ENCODE measurements at regions not wholly inside any gene's neighbourhood (a gene's known extent, or its start where the extent isn't known, plus 50 kb on each side); places are given as distances from the start of the nearest gene placed in this dataset.

DNA sequence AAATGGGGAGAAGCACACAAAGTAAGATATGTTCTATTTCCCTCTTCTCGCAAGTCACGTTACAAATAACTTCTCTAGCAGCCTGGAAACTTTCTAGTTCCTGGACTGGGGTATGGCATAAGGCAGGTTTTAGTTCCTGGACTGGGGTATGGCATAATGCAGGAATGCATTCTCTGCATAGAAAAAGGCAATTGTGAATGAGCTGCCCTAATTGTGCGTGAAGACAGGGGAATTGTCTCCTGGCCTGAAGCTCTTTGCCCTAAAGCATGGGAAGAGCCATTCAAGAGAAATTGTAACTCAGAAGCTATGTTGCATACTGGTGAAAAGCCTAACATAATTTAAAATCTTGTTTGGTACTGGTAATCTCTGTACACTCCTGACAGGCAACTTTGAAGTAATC, 54.3 kb upstream of the CBLB start:
- DNase-seq (ENCODE audit: low spot score), result no peak

DNA sequence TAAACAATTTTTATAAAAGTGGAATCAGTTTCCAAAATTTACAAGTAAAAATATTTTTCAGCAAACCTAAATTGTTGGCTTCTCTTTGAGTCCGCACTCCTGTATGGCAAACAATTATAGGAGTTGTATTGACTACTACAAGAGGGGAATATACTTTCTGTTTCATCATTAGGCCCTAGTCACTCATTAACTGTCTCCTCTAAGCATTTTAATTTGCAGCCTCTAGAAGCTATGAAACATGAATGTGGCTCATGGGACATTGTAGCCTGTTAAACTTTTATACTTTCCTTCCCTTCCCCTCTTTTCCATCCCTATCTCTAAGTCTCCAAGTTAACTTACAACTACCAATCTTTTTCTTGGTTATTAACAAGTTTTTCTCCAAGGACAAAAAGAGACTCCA, 58.9 kb upstream of the CBLB start:
- no peak for DNase-seq (ENCODE audit: low spot score)

DNA sequence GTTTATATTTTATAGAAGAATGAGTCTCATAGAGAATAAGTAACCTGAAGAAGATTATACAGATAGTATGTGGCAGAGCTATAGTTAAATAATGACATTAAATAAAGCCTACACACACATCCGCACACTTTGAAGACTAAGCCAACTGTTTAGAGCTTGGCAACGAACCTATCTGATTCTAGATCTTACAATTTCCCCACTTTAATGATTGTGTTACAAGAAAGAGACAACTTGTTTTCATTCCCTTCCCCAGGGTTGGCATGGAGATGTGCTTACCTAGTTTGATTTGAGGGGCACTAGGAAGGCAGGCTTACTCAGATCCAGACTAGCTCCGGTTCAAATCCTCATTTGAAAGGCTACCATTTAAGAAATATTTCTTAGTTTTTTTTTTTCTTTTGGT, 61.9 kb upstream of the CBLB start:
- no peak for DNase-seq (ENCODE audit: low spot score)

DNA sequence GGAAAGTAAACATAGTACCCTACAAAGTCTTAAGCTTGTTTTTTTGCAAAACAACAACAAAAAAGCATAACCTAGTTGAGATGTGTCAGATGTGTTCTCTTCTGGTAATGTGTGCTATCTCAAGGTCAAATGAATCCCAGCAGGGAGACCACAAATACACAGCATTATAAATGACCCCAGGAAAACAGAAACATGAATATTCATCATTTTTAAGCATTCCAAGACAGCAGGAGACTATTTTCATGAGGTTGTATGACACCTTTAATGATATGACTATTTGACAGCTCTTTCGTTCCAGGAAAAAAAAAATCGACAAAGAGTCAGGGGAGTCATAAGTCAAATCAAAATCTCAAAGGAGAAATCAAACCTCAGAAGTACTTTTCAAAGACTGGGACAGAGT, 62.7 kb upstream of the CBLB start:
- no peak for DNase-seq (ENCODE audit: low spot score)

DNA sequence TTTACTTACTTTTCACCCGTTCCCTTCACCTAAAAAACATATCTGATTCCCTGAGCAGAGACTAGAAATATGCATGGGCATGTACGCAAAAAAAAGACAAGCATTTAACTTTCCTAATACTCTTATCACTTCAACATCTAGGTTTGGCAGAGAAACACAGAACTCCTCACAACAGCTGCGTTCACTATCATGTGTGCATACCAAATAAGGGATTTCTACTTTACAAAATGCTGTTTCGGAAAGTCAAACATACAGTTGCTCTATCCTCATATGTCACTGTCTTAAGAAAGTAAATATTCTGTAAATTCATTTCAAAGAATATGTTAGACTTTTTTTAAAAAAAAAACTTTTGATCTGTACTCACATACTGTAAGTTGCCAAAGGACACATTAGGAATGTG, 65.1 kb upstream of the CBLB start:
- no peak for DNase-seq (ENCODE audit: low spot score)

DNA sequence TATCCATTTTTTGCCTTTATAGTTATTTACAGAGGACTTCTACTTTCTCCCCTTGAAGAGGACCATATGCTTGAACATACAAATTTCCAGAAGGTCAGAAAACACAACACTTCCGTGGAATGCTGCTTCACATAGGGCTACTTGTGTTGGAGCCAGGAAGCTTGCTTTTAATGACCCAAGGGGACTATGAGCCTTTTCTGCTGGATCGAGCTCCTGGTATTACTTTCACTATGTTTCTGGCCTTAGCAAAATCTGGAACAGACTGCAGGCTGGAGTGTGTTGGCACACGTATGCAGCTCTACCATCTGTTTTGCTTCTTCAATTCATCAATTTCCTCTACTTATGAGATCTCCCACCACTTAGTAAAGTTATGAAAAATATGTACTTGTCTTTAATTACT, 69.3 kb upstream of the CBLB start:
- no peak for DNase-seq (ENCODE audit: low spot score)

DNA sequence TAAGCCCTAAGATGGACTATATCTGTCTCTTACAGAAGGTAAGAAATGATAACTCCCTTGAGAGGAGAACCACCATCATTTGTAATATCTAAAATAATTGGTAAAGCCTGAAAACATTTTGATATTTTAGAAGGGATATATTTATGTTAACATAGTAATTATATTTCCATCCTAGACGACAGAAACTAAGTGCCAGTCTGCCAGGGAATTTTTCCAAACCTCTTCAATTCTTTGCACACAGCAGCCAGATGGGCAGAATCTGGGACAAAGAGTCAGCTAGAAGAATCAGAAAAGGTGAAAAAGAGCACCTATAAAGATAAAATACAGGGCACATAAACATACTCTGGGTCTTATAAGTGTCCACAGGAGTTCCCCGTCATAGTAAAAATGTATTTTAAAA, 70.0 kb upstream of the CBLB start:
- no peak for DNase-seq (ENCODE audit: low spot score)

DNA sequence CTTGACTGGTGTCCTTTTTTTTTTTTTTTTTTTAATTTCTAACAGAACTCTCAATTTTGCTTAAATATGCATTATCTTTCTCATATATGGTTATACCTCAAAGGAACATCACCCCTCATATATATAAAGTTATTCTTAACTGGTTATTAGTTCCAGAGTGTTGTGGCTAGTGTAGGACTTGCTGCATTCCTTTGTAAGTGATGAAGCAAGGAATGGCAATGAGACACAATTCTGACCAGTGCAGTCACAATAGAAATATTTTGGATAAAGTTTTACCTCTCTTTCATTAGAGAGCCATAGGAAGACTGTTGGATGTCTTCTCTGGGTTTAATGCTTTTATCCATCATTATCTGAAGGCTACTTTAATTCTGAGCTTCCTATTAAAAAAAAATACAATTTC, 75.5 kb upstream of the CBLB start:
- no peak for DNase-seq (ENCODE audit: low spot score)

DNA sequence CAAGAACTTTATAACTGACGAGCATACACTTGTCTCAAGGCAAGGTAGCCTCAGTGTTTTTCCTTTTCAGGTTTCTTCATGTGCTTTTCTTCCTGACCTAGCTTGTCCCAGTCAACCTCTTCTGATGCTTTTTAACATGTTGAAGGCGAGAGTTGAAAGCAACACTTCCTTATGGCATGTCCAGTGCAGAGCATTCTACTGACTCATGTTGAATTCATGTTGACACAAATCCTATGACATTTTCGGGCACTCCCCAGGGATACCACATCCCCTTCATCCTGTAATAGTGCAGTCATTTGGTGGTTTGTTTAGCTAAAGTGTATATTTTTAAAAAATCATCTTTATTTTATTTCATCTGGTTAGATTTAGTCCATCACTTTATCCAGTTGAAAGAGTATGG, 75.9 kb upstream of the CBLB start:
- no peak for DNase-seq (ENCODE audit: low spot score)

DNA sequence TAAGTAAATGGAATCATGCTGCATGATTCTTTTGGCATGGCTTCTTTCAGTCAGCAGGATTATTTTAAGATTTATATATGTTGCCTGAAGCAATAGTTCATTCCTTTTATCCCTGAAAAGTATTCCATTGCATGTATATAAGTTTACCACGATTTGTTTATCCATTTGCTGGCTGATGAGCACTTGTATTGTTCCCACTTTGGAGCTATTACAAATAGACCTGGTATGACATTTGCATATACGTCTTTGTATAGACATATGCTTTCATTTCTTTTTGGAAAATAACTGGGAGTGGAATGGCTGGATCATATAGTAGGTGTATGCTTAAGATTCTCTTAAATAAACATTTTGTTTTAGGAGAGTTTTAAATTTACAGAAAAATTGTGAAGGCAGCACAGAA, 79.3 kb upstream of the CBLB start:
- no peak for DNase-seq (ENCODE audit: low spot score)

DNA sequence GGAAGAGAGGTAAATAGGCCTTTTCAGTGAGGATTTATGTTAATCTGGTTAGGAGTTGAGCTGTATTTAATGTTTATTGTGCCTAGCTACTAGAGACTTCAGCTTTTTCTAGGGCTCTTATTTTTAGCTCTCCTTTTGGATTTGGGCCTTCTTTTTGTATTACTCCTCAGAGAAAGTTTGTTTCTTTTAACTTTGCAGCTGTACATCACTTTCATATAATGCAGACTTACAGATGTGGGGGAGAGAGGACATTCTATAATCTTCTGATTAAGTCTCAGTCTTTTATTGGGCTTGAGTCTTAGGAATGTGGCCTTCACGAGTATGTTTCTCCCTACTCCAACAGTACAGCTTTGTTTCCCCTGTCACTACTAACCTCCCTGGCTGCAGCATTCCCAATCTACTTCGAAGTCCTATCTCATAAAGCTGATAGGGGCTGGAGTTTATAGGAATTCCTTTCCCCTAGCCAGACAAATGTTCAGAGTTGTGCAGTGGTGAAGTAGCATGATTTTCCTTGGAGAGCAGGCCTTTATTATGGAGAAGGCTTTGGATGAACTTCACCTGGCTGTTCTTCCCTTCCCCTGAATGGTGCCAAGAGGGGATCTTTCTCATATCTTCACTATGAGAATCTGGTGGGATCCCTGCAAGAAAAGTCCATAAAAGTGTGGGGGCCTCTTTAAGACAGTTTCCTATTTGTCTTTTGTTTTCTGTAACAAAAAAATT, 82.2 kb upstream of the CBLB start:
- DNase-seq (ENCODE audit: low spot score), result no peak

DNA sequence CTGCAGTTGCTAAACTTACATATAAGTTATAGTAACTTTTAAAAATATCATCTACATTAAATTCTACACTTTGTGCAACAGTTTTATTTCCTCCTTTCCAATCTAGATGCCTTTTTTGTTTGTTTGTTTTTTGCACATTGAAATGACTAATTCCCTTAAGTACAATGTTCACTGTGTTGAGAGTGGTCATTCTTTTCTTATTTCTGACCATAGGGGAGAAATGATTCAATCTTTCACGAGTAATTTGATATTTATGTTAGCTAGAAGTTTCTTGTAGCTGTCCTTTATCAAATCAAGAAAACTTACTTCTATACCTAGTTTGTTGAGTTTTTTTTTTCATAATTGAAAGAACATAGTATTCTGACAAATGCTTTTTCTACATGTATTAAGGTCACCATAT, 85.0 kb upstream of the CBLB start:
- DNase-seq (ENCODE audit: low spot score), result no peak

DNA sequence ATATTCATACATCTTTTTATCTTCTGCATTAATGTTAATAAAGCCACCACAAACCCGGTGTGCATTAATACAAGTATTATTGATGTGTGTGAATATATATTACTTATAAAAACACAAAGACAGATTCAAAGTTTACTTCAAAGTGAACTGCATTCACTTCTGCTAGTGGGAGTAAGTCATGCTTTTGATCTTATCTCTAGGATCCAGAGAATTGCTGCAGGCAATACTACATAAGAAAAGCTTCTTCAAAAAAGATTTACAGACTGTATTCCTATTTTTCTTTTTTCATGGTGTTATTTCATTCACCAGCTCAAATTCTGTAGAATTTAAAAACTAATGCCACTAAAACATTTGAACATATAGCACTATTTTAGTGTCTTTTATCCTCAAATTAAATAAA, 87.5 kb upstream of the CBLB start:
- DNase-seq (ENCODE audit: low spot score), result no peak

DNA sequence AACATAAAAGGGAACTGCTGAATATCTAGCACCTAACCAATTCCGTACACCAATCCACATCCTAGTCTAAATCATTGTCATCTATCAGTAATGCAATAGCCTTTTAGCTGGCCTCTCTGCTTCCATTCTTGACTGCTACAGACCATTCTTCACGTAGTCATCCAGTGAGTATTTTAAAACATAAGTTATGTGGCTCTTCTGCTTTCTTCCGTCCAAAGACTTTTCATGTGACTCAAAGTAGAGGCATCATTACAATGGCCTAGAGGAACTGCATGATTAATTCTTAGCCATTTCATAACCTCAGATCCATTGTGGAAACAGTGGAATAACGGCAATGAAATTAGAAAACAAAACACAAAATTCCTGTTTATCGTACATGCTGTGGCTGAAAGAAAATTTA, 88.9 kb upstream of the CBLB start:
- no peak for DNase-seq (ENCODE audit: low spot score)

DNA sequence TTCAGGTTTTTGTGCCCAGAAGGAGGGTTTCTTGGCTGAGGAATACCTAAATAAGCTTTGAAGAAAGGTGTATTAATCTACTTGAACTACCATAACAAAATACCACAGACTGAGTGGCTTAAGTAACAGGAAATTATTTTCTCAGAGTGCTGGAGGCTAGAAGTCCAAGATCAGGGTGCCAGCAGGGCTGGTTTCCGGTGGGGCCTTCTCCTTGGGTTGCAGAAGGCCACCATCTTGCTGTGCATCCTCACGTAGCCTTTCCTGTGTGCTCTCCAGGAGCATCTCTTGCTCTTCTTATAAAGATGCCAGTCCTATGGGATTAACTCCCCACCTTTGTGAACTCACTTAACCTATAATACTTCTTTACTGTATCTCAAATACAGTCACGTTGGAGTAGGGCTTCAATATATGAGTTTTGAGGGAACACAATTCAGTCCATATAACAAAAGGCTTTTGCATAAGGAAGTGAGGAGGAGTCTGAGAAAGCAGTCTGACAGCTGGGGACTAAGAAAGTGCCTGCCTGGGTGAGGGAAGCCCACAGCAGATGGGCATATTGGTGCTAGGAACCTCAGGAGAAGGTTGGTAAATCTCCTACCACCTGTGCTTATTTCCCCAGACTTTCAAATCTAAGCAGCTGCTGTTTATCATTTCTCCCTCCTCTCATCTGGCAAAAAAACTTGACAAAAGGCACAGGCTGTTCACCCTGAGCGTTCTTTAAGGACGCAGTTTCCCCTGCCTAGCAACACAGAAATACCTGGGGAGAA, 89.6 kb upstream of the CBLB start:
- no peak for DNase-seq (ENCODE audit: low spot score)

DNA sequence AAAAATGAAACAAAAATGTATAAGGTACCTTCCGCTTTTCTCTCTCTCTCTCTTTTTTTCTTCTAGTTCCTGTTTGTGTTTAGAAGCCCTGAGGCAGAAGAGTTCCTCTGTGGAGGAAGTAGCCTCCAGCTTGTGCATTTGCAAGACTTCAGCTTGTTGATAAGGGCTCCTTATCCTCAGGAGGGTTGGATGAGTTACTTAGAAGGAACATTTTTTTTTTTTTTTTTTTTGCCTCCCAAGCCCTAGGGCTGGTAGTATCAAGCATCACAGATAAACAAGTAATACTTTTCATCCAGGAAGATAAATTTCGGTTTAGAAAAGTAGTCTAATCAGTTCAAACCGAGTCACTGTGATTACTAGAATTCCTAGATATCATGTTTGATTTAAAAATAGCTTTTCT, 91.0 kb upstream of the CBLB start:
- DNase-seq (ENCODE audit: low spot score), result no peak

DNA sequence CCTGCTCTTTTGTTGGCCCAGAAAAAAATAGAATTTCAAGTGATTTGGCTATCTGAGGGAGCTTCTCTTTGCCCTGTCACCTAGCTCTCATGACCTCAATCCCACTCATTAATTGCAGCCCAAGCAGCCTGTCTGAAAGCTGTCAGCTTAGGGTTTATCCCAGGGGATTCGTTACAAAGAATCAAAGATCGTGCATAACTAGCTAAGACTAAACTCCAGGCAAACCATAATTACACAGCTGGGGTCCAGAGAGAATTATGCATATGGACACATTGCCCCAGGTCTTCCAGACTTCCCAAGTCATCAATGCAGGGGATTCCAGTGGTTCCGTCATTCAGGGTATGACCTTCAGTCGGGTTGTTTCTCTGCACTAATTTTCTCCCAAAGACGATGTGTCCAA, 91.6 kb upstream of the CBLB start:
- no peak for DNase-seq (ENCODE audit: low spot score)

DNA sequence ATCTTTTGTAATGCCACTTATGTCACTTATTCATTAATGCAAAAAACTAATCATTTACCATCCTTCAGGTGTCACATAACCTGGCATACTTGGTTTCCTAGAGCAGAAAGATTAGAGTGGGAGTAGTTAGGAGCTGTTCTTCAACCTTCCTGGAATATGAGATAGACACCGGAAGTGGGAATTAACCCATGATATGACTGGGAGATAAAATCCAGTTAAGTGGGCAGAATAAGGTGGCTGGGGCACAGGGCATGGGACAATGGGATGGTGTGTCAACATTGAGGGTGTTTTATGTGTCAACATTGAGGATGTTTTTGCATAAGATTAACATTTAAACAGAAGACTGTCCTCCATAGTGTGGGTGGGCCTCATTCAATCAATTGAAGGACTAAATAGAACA, 94.3 kb upstream of the CBLB start:
- DNase-seq (ENCODE audit: low spot score), result no peak

DNA sequence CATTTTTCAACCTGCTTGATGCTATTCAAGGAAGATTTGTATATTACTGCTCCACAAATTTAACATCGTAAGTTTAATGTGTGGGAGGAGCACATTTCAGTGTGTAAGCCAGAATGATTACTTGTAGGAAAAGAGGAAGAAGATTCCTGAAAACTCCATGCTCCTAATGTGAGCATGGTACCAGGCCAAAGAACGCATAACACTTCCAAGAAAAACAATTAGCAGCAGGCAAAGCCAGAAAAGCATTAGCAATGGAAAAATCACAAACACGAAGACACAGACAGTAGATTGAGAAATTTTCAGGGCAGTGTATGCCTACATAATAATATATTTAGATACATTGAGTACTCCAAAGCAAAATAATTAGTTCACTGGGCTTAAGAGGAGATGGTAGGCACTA, 96.6 kb upstream of the CBLB start:
- no peak for DNase-seq (ENCODE audit: low spot score)

DNA sequence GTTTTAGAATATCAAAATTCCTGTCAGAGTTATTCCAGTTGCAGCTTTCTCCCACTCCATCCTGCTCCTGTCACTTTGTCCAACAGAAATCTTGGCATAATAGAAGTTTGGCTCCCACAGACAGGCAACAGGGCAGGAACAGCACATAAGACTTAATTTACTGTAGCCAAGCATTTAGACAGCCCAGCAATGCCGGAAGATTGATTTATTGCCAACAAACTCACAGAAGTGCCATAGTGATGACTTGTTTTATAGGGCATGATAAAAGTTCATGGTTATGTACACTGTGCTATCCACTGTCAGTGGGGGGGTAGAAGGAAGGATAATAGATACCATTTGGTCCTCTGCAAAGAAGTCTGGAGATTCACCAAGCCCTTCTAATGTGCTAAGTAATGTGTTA, 98.3 kb upstream of the CBLB start:
- DNase-seq (ENCODE audit: low spot score), result no peak

DNA sequence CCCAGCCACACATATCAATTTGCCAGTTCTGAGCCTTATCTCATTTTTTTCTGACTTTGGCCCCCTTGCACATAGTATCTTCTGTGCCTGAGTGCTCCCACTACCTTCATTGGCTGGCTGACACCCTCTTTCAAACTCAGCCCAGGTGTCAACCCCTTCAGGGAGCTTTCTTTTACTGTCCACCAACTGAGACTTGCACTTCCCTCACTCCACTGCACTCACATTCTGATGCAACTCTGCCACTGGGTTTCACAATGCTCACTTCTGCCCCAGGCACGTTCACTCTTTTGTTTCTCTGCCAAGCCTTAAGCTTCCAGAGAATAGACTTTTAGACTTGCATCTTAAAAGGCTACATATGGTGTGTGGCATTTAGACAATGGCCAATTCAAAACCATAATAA, 101.5 kb upstream of the CBLB start:
- DNase-seq (ENCODE audit: low spot score), result no peak

DNA sequence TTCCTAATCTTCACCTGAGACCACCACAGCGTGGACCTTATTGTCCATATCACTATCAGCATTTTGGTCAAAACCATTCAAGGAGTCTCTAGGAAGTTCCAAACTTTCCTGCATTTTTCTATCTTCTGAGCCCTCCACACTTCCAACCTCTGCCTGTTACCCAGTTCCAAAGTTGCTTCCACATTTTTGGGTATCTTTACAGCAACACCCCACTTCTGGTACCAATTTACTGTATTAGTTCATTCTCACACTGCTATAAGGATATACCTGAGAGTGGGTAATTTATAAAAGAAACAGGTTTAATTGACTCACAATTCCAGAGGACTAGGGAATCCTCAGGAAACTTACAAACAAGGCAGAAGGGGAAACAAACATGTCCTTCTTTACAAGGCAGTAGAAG, 103.3 kb upstream of the CBLB start:
- no peak for DNase-seq (ENCODE audit: low spot score)

DNA sequence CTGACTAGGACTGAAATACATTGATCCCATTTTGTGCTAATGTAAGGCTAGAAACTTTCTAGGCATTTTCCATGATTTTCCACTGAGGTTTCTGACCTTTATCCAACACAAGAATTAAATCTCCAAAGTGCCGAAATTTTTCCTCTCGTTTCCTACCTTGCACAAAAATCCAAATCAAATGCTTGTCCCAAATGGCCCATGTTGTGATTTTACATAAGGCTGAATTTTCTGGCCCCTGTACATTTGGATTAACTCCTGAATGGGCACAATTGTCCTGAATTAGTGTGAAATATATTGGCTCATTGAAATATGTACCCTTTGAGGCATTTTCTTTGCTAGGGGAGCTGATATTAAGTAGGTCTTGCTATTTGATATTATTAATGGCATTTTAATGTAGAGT, 105.6 kb upstream of the CBLB start:
- DNase-seq (ENCODE audit: low spot score), result no peak

DNA sequence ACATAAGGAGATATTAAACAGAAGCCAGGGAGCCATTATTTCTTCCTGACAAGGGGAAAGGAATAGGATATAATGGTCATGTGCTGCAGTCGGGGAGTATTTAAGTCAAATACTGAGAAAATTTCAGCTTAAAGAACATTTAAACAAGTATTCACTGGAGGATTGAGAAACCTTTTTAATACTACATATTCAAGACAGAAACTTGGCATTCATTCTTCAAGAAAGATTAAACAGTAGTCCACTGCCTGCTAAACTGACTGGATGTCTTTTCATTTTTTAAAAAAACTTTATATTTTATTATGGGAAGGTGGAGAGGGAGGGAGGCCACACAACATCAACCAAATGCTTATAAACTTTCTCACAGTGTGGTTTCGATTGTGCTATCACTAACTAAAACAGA, 107.4 kb upstream of the CBLB start:
- no peak for DNase-seq (ENCODE audit: low spot score)
